Superior temporal gyrus (tissue), 1 donor: ENCODE measurements at regions not wholly inside any gene's neighbourhood (a gene's known extent, or its start where the extent isn't known, plus 50 kb on each side); places are given as distances from the start of the nearest gene placed in this dataset.
"Not testable (repeated sequence)": the region's sequence is repeated elsewhere in the genome, so short reads cannot be mapped to it uniquely, and the experiment has no call there.

Experiments used
- DNase-seq: peaks from one replicate; pipeline ENCODE4 v3.0.0-alpha.2; 2016; ENCODE audit errors: extremely low spot score

- DNase-seq, result no peak
Measured at GRCh38 chr1:99361406-99361805, 97.1 kb downstream of the PLPPR4 start.

GRCh38 chr1:99363531-99363930 is 99.2 kb downstream of the PLPPR4 start:
- DNase-seq, result no peak

GRCh38 chr1:99365141-99365540 is 100.8 kb downstream of the PLPPR4 start:
- no peak for DNase-seq

GRCh38 chr1:99365545-99365944 is 101.3 kb downstream of the PLPPR4 start:
- DNase-seq, result no peak

- no peak for DNase-seq
Measured at GRCh38 chr1:99369154-99369553, 104.9 kb downstream of the PLPPR4 start.

GRCh38 chr1:99370476-99370875 is 106.2 kb downstream of the PLPPR4 start:
- no peak for DNase-seq

GRCh38 chr1:99371413-99371812 is 107.1 kb downstream of the PLPPR4 start:
- no peak for DNase-seq

- no peak for DNase-seq
Measured at GRCh38 chr1:99374109-99374508, 109.8 kb downstream of the PLPPR4 start.

- not testable (repeated sequence) for DNase-seq
Measured at GRCh38 chr1:99374693-99375092, 110.4 kb downstream of the PLPPR4 start.

GRCh38 chr1:99384021-99384420 is 119.7 kb downstream of the PLPPR4 start:
- DNase-seq, result no peak

- DNase-seq, result no peak
Measured at GRCh38 chr1:99385852-99386251, 121.6 kb downstream of the PLPPR4 start.

- no peak for DNase-seq
Measured at GRCh38 chr1:99396389-99396788, 132.1 kb downstream of the PLPPR4 start.

GRCh38 chr1:99397029-99397428 is 132.7 kb downstream of the PLPPR4 start:
- DNase-seq, result no peak

- DNase-seq, result no peak
Measured at GRCh38 chr1:99397863-99398262, 133.6 kb downstream of the PLPPR4 start.

GRCh38 chr1:99401556-99401955 is 137.3 kb downstream of the PLPPR4 start:
- not testable (repeated sequence) for DNase-seq

GRCh38 chr1:99404399-99404798 is 140.1 kb downstream of the PLPPR4 start:
- not testable (repeated sequence) for DNase-seq

- DNase-seq, result not testable (repeated sequence)
Measured at GRCh38 chr1:99405325-99405724, 141.0 kb downstream of the PLPPR4 start.

- no peak for DNase-seq
Measured at GRCh38 chr1:99407018-99407417, 142.7 kb downstream of the PLPPR4 start.

- no peak for DNase-seq
Measured at GRCh38 chr1:99424087-99424486, 159.8 kb downstream of the PLPPR4 start.

- DNase-seq, result no peak
Measured at GRCh38 chr1:99429754-99430153, 165.5 kb downstream of the PLPPR4 start.

- no peak for DNase-seq
Measured at GRCh38 chr1:99438656-99439230, 174.5 kb downstream of the PLPPR4 start.

GRCh38 chr1:99439433-99440075 is 175.3 kb downstream of the PLPPR4 start:
- DNase-seq, result no peak

GRCh38 chr1:99441299-99442095 is 177.2 kb downstream of the PLPPR4 start:
- no peak for DNase-seq
